Activated B cell treated with CpG ODN at 0.5 μM for 24 hours (primary cell): ENCODE measurements at regions not wholly inside any gene's neighbourhood (a gene's known extent, or its start where the extent isn't known, plus 50 kb on each side); places are given as distances from the start of the nearest gene placed in this dataset.

Experiments
- ATAC-seq: fragments of 200-7000 bp; cut with Tn5 transposase; one replicate; pipeline ENCODE4 v1.10.0; 2021; ENCODE audit warnings: low read depth, mild to moderate bottlenecking, moderate library complexity
- CTCF ChIA-PET: fragments of 350-600 bp; sonication (Branson Sonifier 250); formaldehyde crosslinking; loops from one replicate; lab custom pipeline; 2021; ENCODE audit warnings: antibody characterized with exemption; lab: Charles Lee
- POLR2A ChIA-PET: fragments of 350-600 bp; sonication (Branson Sonifier 250); formaldehyde crosslinking; loops from one replicate; lab custom pipeline; 2021; ENCODE audit warnings: antibody characterized with exemption; lab: Charles Lee
- DNase-seq: peaks from one replicate; pipeline ENCODE4 v3.0.0; 2022
- H3K27ac Mint-ChIP-seq: one replicate; pipeline ENCODE4 v1.8.0; 2020; ENCODE audit warnings: mixed read lengths
- H3K27me3 Mint-ChIP-seq: one replicate; pipeline ENCODE4 v1.8.0; 2021; ENCODE audit warnings: mixed read lengths
- H3K36me3 Mint-ChIP-seq: one replicate; pipeline ENCODE4 v1.8.0; 2021; ENCODE audit warnings: low read depth, mixed read lengths
- H3K4me1 Mint-ChIP-seq: one replicate; pipeline ENCODE4 v1.8.0; 2021; ENCODE audit warnings: mixed read lengths
- H3K4me3 Mint-ChIP-seq: one replicate; pipeline ENCODE4 v1.8.0; 2020; ENCODE audit warnings: mild to moderate bottlenecking, mixed read lengths
- H3K9me3 Mint-ChIP-seq: one replicate; pipeline ENCODE4 v1.8.0; 2020; ENCODE audit warnings: mixed read lengths
- CTCF ChIP-seq: fragments of 200-600 bp; IDR thresholded peaks from one replicate; pipeline ENCODE4 v1.8.0; 2022; ENCODE audit warnings: antibody characterized with exemption, mild to moderate bottlenecking
- intact Hi-C: fragments of 100-400 bp; cut with micrococcal nuclease; formaldehyde crosslinking; loops from one replicate; pipeline ENCODE4 v1.15.1; 2024

- intact Hi-C loops: no loop called here
- POLR2A ChIA-PET: no interaction called here
- CTCF ChIA-PET: no interaction called here
- Mint-ChIP-seq H3K4me3 (no peak overlapping the region), H3K27me3 (peaks cover 2% of the 10 kb centered on the region), H3K36me3 (no peaks in the 10 kb centered on the region), H3K27ac (no peak overlapping the region), H3K4me1 (no peaks in the 10 kb centered on the region), H3K9me3 (no peaks in the 10 kb centered on the region)
- DNase-seq: no peak
- no peak for TF ChIP-seq CTCF
- ATAC-seq: no peak
Observed at GRCh38 chr9:27856054-27856453, 282.8 kb upstream of the C9orf72 start.

DNA sequence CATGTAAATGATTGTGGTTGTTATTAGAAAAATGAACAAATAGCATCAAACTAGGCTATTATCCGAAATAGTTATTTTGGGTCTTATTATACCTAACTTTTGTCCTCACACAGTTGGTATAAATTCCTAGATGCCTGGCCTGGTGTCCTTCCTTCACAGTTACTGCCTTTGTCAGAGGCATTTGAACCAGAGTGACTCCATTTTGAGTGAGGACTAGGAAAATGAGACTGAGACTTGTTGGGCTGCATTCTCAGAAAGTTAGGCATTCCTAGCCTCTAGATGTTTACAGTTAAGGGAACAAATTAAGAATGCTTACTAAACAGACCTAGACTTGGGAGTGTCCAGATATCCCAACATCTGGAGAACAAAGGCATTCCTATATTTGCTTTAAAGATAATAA, 283.5 kb upstream of the C9orf72 start:
- ChIA-PET POLR2A (no interaction called here), CTCF (no interaction called here)
- H3K36me3 Mint-ChIP-seq: no peaks in the 10 kb centered on the region
- H3K4me1 Mint-ChIP-seq: no peaks in the 10 kb centered on the region
- DNase-seq (no peak), ATAC-seq (no peak)
- TF ChIP-seq CTCF: no peak
- H3K4me3 Mint-ChIP-seq: no peak overlapping the region
- H3K27ac Mint-ChIP-seq: no peak overlapping the region
- H3K9me3 Mint-ChIP-seq: no peaks in the 10 kb centered on the region
- intact Hi-C loops: no loop called here
- H3K27me3 Mint-ChIP-seq: peaks cover 2% of the 10 kb centered on the region

- Mint-ChIP-seq H3K4me3 (no peak overlapping the region), H3K36me3 (no peaks in the 10 kb centered on the region), H3K27ac (no peak overlapping the region), H3K9me3 (no peaks in the 10 kb centered on the region), H3K27me3 (peaks cover 2% of the 10 kb centered on the region), H3K4me1 (no peaks in the 10 kb centered on the region)
- POLR2A ChIA-PET: no interaction called here
- DNase-seq (no peak), ATAC-seq (no peak)
- CTCF ChIA-PET: no interaction called here
- intact Hi-C loops: no loop called here
- no peak for TF ChIP-seq CTCF
Observed at GRCh38 chr9:27861887-27862286, 288.6 kb upstream of the C9orf72 start.

GRCh38 chr9:27864644-27865438, 291.6 kb upstream of the C9orf72 start:
- CTCF ChIA-PET: no interaction called here
- TF ChIP-seq CTCF: no peak

DNA sequence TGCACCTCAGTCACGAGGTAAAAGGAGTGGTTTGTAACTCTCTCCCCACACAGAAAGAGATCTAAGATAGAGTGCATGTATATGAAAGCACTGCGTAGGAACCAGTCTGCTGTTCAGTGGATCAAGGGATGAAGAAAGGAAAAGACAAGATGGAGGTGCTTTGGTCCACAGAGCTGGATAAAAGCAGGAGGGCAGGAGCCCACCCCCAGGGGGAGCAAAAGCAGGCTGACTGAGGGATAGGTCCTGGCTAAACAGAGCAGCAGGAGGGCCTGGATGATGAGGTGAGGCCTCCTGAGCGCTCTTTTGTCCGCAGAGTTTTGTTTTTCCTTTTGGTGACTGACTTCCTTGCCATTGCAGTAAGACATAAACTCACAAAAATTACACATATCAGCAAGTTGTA, 293.5 kb upstream of the C9orf72 start:
- intact Hi-C loops: no loop called here
- H3K4me3 Mint-ChIP-seq: no peak overlapping the region
- POLR2A ChIA-PET: no interaction called here
- DNase-seq: no peak
- ATAC-seq: no peak
- no peaks in the 10 kb centered on the region for H3K27me3 Mint-ChIP-seq
- H3K9me3 Mint-ChIP-seq: no peaks in the 10 kb centered on the region
- no peaks in the 10 kb centered on the region for H3K36me3 Mint-ChIP-seq
- H3K27ac Mint-ChIP-seq: no peak overlapping the region
- no peak for TF ChIP-seq CTCF
- no peaks in the 10 kb centered on the region for H3K4me1 Mint-ChIP-seq
- CTCF ChIA-PET: no interaction called here

More at GRCh38 chr9:27864644-27865438, 291.6 kb upstream of the C9orf72 start:
- H3K4me1 Mint-ChIP-seq: no peaks in the 10 kb centered on the region
- H3K36me3 Mint-ChIP-seq: no peaks in the 10 kb centered on the region
- POLR2A ChIA-PET: no interaction called here
- intact Hi-C loops: no loop called here
- no peak overlapping the region for H3K4me3 Mint-ChIP-seq
- no peaks in the 10 kb centered on the region for H3K9me3 Mint-ChIP-seq
- no peak overlapping the region for H3K27ac Mint-ChIP-seq
- ATAC-seq (no peak), DNase-seq (no peak)
- no peaks in the 10 kb centered on the region for H3K27me3 Mint-ChIP-seq
